HPDE6-E6E7 (cell line): ENCODE measurements at regions not wholly inside any gene's neighbourhood (a gene's known extent, or its start where the extent isn't known, plus 50 kb on each side); places are given as distances from the start of the nearest gene placed in this dataset.

Source experiments
- DNase-seq: peaks from one replicate; pipeline ENCODE4 v3.0.0; 2011; ENCODE audit warnings: missing footprints; ENCODE audit errors: extremely low spot score

DNA sequence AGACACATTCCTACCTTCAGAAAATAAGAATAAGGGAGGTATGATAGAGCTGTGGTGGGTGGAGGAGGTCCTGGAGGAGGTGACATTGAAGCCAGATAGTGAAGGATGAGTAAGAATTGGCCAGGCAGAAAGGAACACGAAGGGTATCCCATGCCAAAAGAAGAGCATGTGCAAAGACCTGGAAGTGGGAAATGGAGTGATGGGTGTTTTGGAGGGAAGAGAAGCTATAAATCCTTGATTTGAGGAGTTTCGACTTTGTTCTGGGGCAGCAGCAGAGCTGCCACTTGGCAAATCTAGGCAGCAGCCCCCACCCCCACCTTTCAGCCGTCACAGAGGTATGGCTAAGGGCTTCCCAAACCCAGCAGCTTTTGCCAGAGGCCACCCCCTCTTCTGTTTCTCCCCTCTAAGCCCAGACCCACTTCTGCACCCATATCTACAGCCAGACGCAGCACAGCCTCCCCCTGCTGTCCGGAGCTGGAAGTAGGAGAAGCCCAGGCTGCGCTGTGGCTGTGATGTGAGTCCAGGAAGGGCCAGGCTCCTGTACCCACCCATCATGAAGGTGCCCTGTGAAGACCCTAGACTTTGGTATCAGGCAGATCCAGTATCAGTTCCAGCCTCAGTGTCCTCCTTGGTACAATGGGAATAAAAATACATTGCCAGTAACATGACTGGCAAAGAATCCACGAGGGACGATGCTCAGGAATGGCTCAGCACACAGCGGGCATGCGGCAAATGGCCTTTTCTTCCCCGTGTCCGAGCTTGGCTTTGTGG, 188.7 kb upstream of the LINGO1 start:
- peak; percentile 58 for DNase-seq

- DNase-seq: peak; percentile 20
Observed at GRCh38 chr15:77819851-77820728, 187.4 kb upstream of the LINGO1 start.

GRCh38 chr15:77819048-77819850, 186.5 kb upstream of the LINGO1 start:
- DNase-seq: no peak

- DNase-seq: no peak
Observed at GRCh38 chr15:77818484-77819047, 185.9 kb upstream of the LINGO1 start.

DNA sequence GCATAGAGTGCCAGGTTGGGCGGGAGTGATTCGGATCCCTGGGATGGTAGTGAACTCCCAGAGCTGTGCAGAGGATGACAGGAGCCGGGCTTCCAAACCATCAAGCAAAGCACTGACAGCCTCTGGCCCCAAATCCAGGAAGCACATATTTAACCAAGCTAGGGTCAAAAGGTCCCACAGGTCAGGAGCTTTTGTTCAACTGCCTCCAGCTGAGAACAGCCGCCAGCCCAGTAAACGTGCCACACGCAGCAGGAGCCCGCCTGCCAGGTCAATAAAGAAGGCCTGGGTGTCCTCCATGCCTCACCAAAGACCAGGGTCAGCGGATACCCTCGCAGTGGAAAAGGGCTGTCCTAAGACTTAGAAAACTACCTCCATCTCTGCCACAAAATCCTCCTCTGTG, 184.7 kb upstream of the LINGO1 start:
- no peak for DNase-seq

GRCh38 chr15:77816983-77817382, 184.3 kb upstream of the LINGO1 start:
- no peak for DNase-seq

DNA sequence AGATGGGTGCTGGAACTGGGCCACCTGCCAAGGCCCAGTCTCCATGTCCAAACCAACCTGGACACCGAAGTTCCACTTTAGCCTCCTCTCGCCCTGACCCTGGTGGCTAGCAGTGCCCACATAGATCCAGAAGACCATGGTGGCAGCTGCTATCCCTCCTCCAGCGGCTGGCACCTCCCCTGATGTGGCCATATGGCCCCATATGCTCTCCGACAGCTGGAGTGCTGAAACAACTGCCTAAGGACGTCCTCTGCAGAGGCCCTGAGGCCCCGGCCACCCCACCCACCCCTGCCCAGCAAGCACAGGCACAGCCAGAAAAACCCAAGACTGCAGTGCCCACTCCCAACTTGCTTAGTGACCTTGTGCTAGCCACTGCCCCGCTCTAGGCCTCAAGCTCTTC, 182.3 kb upstream of the LINGO1 start:
- no peak for DNase-seq

DNA sequence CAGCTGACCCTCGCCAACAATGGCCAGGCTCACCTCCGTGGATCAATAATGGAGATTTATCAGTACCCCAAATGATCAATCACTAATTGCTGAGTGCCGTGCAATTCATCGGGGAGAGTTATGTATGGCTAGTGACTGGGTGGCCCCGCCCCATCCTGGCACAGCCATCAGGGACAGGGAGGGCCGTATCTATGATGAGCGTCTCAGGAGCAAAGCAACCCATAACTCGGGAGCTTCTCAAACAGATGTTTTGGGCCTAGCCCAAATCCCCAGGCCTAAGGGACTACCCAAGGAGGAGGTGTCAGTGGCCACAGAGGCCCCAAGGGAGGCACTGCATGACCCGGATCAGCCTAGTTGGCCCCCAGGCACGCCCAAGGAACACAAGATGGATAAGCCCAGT, 180.0 kb upstream of the LINGO1 start:
- DNase-seq: no peak

DNA sequence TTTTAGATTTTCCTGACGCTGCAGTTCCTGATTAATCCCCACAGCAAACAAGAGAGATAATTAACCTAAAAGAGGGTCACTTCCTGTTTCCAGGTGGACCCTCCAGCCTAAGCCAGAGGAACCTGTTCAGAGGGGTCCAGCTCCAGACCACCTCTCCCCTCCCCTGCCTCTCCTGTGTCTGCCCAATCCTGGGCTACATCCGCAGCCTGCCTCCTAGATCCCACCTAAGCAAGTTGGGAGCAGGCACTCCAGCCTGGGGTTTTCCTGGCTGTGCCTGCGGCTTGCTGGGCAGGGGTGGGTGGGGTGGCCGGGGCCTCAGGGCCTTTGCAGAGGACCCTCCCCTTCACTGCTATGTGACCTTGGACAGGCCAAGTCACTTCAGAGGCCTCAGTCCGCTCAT, 178.6 kb upstream of the LINGO1 start:
- DNase-seq: no peak

- no peak for DNase-seq
Observed at GRCh38 chr15:77810130-77810571, 177.4 kb upstream of the LINGO1 start.

DNA sequence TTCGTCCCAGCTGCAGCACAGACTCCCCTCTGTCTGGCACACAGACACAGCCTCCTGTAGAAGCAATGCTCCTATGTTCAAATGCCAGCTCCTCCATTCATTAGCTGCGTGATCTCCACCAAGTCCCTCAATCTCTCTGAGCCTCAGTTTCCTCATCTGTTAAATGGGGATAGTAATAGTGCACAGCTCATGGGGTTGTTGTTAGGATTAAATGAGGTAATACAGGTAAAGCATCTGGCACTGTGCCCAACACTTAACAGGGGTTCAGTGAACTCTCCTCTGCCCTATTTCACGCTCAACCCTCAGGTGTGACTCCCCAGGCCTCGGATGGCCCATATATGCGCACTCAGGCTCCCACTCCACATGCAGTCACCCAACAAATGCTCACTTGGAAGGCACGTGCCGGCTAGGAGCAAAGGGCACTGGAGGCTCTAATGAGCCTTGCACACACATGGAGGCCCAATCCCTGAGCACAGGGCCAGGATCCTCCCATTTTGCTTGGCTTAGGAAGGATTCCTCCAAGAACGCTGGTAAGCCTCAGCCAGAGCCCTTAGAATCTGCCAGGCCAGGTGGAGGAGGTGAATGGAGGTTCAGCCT, 176.0 kb upstream of the LINGO1 start:
- no peak for DNase-seq

- no peak for DNase-seq
Observed at GRCh38 chr15:77808075-77808474, 175.4 kb upstream of the LINGO1 start.

- no peak for DNase-seq
Observed at GRCh38 chr15:77807611-77808010, 174.9 kb upstream of the LINGO1 start.

DNA sequence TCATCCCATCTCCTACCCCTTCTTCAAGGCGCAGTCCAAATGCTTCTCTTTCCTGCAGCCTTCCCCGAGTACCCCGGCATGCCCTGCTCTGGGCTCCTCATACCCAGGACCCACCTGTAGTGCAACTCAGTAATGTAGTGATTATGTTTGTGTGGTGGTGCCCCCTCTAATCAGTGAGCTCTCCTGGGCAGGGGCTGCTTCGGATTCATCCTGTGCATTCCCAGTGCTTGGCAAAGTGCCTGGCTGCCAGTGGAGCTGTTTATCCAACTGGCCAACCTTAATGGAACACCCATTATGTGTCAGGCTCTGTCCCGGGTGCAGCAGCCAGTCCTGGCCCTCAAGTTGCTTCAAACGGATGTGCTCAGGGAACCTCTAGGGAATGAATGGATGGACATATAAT, 174.4 kb upstream of the LINGO1 start:
- no peak for DNase-seq

- DNase-seq: no peak
Observed at GRCh38 chr15:77804210-77804609, 171.5 kb upstream of the LINGO1 start.

GRCh38 chr15:77803487-77803886, 170.8 kb upstream of the LINGO1 start:
- no peak for DNase-seq

DNA sequence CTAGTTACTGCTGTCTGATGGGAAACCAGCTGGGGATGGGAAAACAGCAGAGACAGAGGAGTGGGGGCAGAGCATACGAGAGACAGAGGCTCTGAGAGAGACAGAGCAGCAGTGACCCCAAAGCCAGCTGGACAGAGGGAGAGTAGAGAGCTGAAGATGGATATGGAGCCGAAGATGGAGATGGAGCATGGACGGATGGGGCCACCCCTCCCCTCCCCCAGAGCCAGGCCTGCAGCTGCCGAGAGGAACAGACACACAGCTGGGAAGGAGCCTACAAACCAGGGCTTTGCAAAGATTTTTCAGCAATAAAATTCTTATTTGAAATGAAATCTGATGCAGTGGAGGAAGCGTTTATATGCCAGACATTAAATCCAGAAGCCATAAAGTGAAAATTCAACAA, 167.6 kb upstream of the LINGO1 start:
- no peak for DNase-seq

GRCh38 chr15:77798847-77799246, 166.1 kb upstream of the LINGO1 start:
- no peak for DNase-seq

- no peak for DNase-seq
Observed at GRCh38 chr15:77798151-77798835, 165.6 kb upstream of the LINGO1 start.

DNA sequence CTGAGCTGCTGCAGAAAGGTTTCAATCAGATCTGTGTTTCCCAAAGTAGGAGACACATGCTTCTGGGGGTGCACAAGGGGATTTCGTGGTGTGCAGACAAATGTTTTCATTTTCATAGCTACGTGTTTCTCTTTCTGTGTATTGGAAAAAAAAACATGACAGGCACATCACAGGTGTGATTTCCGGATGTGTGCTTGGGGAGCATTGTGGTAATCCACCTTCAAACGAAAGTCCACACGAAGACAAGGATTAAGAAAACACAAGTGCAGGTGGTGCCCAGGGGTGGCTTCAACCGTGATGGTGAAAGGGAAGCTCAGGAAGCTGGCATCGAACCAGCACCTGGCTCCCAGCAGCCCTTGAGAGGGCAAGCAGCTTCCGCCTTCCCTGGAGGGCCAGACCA, 164.6 kb upstream of the LINGO1 start:
- no peak for DNase-seq
